Caki2 (cell line): ENCODE measurements at regions not wholly inside any gene's neighbourhood (a gene's known extent, or its start where the extent isn't known, plus 50 kb on each side); places are given as distances from the start of the nearest gene placed in this dataset.
A peak's percentile ranks its signal among the peaks of the same experiment; 100 is the strongest.
"Not testable (repeated sequence)": the region's sequence is repeated elsewhere in the genome, so short reads cannot be mapped to it uniquely, and the experiment has no call there.

ENCODE experiments used
- DNase-seq: peaks from one replicate; pipeline ENCODE4 v3.0.0-alpha.2; 2015; ENCODE audit warnings: low read depth
- in situ Hi-C: cut with HindIII; loops from 2 replicates; pipeline ENCODE4 v1.10.0; 2016; ENCODE audit warnings: low sequenced_read_pairs, low pct_unique_long_range_greater_than_20kb, mixed read lengths

DNA sequence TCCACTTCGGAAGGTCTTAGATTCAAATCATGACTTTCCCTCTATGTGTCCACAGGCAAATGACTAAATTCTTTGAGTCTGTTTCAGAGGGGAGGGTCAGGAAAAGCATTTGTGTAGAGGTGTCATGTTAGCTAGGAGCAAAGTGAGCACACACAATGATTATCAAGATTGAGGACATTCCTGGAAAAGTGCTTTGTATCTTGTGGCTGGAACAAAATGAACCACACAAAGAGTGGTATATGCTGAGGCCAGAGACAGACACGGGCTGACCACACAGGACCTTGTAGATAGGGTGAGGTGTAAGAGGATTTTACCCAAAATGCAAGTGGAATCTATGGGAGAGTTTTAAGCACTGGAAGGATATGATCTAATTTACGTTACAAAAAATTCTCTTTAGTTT, 245.3 kb upstream of the NMUR2 start:
- in situ Hi-C loops: no loop called here

GRCh38 chr5:152659470-152659869, 254.4 kb upstream of the NMUR2 start:
- DNase-seq, in situ Hi-C loops: not testable (repeated sequence)

More for the DNA sequence above, 245.3 kb upstream of the NMUR2 start:
- no peak for DNase-seq

GRCh38 chr5:152673601-152674000, 268.5 kb upstream of the NMUR2 start:
- peak; percentile 4 for DNase-seq
- in situ Hi-C loops: no loop called here

DNA sequence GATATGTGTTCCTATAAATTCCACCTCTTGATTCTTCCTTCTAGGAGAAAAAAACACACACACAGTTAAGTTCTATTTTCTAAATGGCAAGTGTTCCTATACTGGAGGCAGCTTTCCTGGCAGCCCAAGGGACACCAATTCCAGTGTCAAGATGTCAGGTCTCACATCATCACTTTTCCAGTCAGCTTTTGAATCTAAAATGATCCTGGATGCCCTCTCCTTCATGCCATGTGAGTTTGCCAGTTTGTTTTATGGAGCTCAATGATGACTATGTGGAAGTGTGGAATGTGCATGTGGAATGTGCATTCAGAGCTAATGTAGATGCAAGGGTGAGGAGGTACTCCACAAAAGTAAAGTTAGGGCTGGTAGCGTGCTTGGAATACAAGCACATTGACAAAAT, 269.3 kb upstream of the NMUR2 start:
- in situ Hi-C loops: no loop called here
- DNase-seq: no peak

- no peak for DNase-seq
- in situ Hi-C loops: no loop called here
Measured at GRCh38 chr5:152676196-152676595, 271.1 kb upstream of the NMUR2 start.

DNA sequence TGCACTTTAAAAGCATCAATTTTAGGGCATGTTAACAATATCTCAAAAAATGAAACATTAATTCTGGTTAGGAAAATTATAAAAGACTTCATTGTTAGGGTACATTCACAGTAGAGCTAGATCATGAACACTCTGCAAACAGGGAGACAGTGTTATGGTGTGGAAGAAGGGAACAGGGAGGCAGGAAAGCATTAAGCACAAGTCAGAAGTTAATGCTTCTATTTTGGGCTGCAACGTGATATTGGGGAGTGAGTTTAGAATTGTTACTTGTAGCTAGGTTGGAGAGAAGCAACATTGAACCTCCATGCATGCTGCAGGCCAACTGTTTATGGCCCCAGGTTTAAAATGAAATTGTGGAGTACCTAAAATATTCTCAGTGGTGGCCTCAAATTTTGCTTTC, 278.1 kb upstream of the NMUR2 start:
- no peak for DNase-seq
- in situ Hi-C loops: no loop called here

- DNase-seq: peak; percentile 35
- in situ Hi-C loops: no loop called here
Measured at GRCh38 chr5:152686931-152687330, 281.9 kb upstream of the NMUR2 start.

GRCh38 chr5:152688561-152689249, 283.6 kb upstream of the NMUR2 start:
- in situ Hi-C loops: no loop called here
- peak; percentile 82 for DNase-seq

DNA sequence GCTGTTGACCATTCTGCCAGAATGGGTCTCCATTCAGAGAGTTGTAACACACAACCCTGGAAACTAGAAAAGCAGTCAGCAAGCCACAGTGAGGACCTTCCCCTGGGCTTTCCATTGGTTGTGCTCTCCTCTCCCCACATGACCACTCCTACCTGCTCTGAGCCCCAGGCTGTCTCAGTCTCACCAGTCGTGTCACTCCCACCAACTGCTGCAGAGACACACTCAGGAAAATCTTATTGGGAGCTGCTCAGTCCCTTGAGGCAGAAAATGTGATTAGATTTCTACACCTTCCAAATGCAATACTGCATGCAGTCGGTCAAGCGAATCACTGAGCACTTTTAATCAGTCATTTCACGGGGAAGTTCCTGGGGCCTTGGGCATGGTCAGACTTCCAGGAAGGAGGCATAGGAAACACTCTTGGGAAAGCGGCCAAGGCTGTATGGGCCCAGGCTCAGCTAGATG, 284.2 kb upstream of the NMUR2 start:
- in situ Hi-C loops: no loop called here
- DNase-seq: peak; percentile 57

- no peak for DNase-seq
- in situ Hi-C loops: no loop called here
Measured at GRCh38 chr5:152694231-152694630, 289.2 kb upstream of the NMUR2 start.

DNA sequence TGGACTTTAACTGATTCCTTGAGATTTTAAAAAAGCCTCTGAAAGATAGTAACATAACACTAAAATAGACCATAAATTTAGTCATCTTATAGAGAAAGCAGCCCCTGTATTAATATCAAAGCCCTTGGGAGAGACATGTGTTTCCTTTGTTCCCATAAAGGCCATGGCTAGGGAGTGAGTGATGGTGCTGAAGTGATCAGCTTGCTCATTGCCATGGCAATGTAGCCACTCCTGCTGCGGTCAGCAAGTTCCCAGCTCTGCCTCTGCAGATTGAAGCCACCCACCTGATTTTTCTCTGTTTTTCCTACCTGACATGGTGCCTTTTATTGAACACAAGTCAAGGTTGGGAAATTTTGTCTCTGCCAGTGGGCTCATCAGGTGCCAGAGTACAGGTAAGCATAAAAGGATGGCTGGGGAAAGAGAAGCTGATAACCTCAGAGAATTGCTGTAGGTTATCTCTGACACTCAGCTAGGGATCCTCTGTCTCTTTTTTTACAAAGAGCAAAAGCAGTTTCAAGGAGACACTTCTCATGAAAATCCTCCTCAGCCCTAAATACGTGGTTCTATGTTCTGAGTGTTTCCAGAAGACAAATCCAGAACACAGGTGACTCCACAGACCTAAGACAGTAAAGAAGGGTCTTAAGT, 296.3 kb upstream of the NMUR2 start:
- in situ Hi-C loops: no loop called here
- DNase-seq: no peak

DNA sequence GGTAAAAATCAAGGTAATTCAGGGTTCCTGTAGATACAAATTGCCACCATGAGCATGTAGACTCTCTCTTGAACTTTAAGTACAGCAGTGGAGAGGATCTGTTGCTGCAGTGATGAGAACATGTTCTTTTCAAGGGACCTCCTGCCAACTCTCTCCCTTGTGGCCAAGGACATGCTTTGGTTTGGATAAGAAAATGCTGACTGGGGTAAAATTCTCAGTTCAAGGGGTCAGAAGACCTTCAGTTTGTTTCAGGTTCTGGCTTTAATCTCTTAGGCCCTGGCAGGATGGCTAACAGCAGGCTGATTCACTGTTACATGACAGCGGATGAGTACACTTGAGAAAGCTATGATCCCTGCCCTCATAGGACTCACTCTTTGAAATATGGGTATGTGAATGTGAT, 299.2 kb upstream of the NMUR2 start:
- in situ Hi-C loops: no loop called here
- no peak for DNase-seq

DNA sequence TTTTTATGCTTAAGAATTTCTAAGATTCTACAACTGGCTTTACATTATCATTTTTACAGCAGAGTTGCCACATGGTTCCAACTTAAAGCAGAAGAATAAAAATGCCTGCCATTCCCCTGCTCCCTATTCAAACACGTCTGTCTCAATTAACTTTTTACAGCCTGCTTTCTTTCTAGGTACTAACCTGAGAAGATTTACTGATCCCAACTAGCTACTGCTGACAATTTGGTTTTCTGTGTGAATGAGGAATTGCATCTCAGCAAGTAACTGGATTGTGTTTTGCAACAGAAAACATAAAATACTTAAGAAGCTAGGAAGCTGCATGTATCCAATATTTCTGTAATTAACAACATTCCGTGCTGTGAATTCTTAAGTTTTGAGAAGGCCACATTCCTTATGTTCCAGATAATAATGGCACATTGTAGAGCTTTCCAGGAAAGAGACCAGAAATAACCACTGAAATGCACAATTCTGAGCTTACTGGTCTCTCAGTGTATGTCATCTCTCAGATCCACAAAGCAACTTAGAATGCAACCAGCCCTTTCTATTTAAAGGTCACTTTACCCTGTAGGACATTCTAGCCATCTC, 306.8 kb upstream of the NMUR2 start:
- DNase-seq: no peak
- in situ Hi-C loops: no loop called here

DNA sequence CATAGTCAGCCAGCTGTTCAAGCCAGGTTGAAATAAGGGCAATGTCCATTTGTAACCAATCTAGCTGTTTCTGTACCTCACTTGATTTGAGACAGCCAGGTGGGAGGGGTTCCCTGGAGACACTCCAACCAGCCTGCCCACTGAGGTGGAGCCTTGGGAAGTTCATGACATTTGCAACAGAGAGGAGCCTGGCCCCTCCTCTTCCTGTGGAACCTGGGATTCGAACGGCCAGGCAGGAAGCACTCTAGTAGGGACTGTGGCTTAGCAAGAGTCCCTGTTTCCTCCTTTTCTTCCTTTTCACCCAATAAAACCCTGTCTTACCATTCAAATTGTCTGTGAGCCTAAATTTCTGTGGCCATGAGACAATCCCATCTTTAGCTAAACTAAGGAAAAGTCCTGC, 312.3 kb upstream of the NMUR2 start:
- DNase-seq: no peak
- in situ Hi-C loops: no loop called here

DNA sequence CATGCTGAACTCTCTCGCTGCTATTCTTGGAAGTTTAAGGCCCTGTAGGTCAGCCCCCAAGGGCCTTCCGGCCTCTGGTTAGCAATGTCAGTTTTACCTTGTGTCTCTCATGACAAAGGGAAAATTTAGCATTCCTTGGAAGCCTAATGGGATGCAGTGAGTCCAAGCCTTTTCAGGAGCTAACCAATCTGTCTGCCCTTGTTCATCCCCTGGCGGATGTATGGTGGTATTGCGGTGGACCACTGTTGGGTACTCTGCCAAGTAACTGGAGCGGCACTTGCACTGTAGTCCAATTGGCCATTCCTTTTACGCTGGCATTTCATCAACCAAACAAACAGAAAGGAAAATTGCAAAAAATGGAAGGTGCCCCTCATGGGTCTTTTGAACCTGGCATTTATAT, 318.4 kb upstream of the NMUR2 start:
- in situ Hi-C loops: no loop called here

GRCh38 chr5:152730176-152730575, 325.1 kb upstream of the NMUR2 start:
- in situ Hi-C loops: no loop called here
- DNase-seq: no peak

More for the DNA sequence above, 318.4 kb upstream of the NMUR2 start:
- DNase-seq: no peak

DNA sequence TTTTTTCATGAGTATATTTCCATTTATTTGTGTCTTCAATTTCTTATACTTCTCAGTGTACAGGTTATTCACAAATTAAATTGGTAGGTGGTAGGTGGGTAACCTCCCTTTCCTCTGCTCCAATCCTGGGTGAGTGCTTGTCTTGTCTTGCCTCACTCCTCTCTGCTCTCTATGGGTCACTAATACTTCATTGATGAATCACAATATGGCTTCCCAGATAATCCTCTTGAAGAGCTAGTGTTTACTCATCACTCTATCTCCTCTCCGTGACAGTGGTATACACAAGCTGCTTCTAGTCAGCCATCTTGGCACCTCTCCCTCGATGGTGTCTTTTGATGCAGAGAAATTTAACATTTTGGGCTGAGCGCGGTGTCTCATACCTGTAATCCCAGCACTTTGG, 331.8 kb upstream of the NMUR2 start:
- in situ Hi-C loops: no loop called here

GRCh38 chr5:152739916-152740315, 334.8 kb upstream of the NMUR2 start:
- in situ Hi-C loops: no loop called here
- no peak for DNase-seq

More for the DNA sequence above, 331.8 kb upstream of the NMUR2 start:
- DNase-seq: no peak

GRCh38 chr5:152741126-152741525, 336.0 kb upstream of the NMUR2 start:
- DNase-seq, in situ Hi-C loops: not testable (repeated sequence)
